OCI-LY1 (cell line): ENCODE measurements at regions not wholly inside any gene's neighbourhood (a gene's known extent, or its start where the extent isn't known, plus 50 kb on each side); places are given as distances from the start of the nearest gene placed in this dataset.

ENCODE experiments used
- CTCF ChIP-seq: fragments of 200-600 bp; sonication (generic), shearing (Covaris generic); IDR thresholded peaks from 2 replicates; pipeline ENCODE4 v1.5.1; 2017; ENCODE audit warnings: mild to moderate bottlenecking, antibody characterized with exemption, low read length, moderate library complexity, mixed read lengths
- EZH2 ChIP-seq: fragments of 200-600 bp; sonication (generic), shearing (Covaris generic); IDR thresholded peaks from 2 replicates; pipeline ENCODE4 v1.8.0; 2017; ENCODE audit warnings: borderline replicate concordance, mixed run types, mild to moderate bottlenecking, antibody characterized with exemption, low read length, moderate library complexity, mixed read lengths

- TF ChIP-seq CTCF: no peak
- TF ChIP-seq EZH2: no peak
Measured at GRCh38 chr16:86015606-86016005, 116.6 kb downstream of the IRF8 start.
